Panc1 (cell line): ENCODE measurements at regions not wholly inside any gene's neighbourhood (a gene's known extent, or its start where the extent isn't known, plus 50 kb on each side); places are given as distances from the start of the nearest gene placed in this dataset.

Source experiments
- CTCF ChIP-seq: fragments of 450-650 bp; IDR thresholded peaks from 2 replicates; pipeline ENCODE4 v1.5.1; 2017; ENCODE audit warnings: mild to moderate bottlenecking
- POLR2AphosphoS5 ChIP-seq: IDR thresholded peaks from 2 replicates; pipeline ENCODE4 v1.6.1; 2012; ENCODE audit warnings: mild to moderate bottlenecking, low read depth, low read length, moderate library complexity
- SIN3A ChIP-seq: IDR thresholded peaks from 2 replicates; pipeline ENCODE4 v1.6.1; 2012; ENCODE audit warnings: low read depth, mild to moderate bottlenecking, low read length, moderate library complexity, borderline replicate concordance; ENCODE audit not compliant: insufficient read depth
- TF ChIP-seq, protein P1 (sequence below), 2 experiments: IDR thresholded peaks; 2 replicates each; pipeline ENCODE4 v1.6.1; 2011 to 2012; ENCODE audit warnings: low read depth in 2 of 2, control low read depth in 1 of 2, low read length in 1 of 2, mild to moderate bottlenecking in 1 of 2, moderate library complexity in 1 of 2; ENCODE audit not compliant: insufficient read depth in 1 of 2

- TF ChIP-seq CTCF (no peak), SIN3A (no peak), POLR2AphosphoS5 (no peak)
- TF ChIP-seq, protein P1, sequence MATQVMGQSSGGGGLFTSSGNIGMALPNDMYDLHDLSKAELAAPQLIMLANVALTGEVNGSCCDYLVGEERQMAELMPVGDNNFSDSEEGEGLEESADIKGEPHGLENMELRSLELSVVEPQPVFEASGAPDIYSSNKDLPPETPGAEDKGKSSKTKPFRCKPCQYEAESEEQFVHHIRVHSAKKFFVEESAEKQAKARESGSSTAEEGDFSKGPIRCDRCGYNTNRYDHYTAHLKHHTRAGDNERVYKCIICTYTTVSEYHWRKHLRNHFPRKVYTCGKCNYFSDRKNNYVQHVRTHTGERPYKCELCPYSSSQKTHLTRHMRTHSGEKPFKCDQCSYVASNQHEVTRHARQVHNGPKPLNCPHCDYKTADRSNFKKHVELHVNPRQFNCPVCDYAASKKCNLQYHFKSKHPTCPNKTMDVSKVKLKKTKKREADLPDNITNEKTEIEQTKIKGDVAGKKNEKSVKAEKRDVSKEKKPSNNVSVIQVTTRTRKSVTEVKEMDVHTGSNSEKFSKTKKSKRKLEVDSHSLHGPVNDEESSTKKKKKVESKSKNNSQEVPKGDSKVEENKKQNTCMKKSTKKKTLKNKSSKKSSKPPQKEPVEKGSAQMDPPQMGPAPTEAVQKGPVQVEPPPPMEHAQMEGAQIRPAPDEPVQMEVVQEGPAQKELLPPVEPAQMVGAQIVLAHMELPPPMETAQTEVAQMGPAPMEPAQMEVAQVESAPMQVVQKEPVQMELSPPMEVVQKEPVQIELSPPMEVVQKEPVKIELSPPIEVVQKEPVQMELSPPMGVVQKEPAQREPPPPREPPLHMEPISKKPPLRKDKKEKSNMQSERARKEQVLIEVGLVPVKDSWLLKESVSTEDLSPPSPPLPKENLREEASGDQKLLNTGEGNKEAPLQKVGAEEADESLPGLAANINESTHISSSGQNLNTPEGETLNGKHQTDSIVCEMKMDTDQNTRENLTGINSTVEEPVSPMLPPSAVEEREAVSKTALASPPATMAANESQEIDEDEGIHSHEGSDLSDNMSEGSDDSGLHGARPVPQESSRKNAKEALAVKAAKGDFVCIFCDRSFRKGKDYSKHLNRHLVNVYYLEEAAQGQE (IDR thresholded peaks at IDR 0.05; ENCODE audit: insufficient read depth in 1 of 2, low read depth in 2 of 2, low read length in 1 of 2): no peak
Observed at GRCh38 chr2:114024326-114024725, 134.4 kb downstream of the ACTR3 start.
